Ovary (tissue), 3 donors: ENCODE measurements at regions not wholly inside any gene's neighbourhood (a gene's known extent, or its start where the extent isn't known, plus 50 kb on each side); places are given as distances from the start of the nearest gene placed in this dataset.

Experiments
- EP300 ChIP-seq: sonication (generic); formaldehyde crosslinking; IDR thresholded peaks from one replicate; pipeline ENCODE4 v1.6.1; 2017; ENCODE audit warnings: antibody characterized with exemption
- POLR2A ChIP-seq: fragments of 450-650 bp; IDR thresholded peaks from one replicate; pipeline ENCODE4 v1.6.1; 2017; ENCODE audit warnings: antibody characterized with exemption, mild to moderate bottlenecking, moderate library complexity
- TF ChIP-seq, protein P1 (sequence below), 3 donors: fragments of 450-650 bp in 2 of 3; fragments of 200-600 bp in 1 of 3; IDR thresholded peaks; one replicate each; pipeline versions ENCODE4 v1.5.1 to v1.8.0; 2016 to 2022; ENCODE audit warnings: antibody characterized with exemption in 3 of 3, mild to moderate bottlenecking in 1 of 3
- donor health status: DM: no; HTN: no; CAD: no.

DNA sequence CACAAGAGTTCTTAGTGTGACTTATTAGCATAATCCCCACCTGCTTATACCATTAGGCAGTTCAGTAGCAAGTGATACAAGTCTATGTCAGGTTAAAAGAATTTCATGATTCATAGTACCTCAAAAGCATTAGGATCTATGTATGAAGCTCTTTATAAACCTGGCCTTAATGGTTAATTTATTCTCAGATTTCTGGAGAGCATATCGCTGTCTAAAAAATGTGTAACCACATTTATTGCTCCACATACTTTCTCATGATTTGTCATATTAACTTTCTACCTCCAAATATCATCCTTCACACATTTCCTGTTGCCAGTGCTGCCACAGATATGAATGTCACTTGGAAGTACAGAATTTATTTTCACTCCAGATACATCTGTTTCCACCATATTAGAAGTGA is 332.8 kb upstream of the MAP2 start:
- TF ChIP-seq, protein P1, sequence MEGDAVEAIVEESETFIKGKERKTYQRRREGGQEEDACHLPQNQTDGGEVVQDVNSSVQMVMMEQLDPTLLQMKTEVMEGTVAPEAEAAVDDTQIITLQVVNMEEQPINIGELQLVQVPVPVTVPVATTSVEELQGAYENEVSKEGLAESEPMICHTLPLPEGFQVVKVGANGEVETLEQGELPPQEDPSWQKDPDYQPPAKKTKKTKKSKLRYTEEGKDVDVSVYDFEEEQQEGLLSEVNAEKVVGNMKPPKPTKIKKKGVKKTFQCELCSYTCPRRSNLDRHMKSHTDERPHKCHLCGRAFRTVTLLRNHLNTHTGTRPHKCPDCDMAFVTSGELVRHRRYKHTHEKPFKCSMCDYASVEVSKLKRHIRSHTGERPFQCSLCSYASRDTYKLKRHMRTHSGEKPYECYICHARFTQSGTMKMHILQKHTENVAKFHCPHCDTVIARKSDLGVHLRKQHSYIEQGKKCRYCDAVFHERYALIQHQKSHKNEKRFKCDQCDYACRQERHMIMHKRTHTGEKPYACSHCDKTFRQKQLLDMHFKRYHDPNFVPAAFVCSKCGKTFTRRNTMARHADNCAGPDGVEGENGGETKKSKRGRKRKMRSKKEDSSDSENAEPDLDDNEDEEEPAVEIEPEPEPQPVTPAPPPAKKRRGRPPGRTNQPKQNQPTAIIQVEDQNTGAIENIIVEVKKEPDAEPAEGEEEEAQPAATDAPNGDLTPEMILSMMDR (IDR thresholded peaks at IDR 0.05): no peak
- no peak for TF ChIP-seq POLR2A
- no peak for TF ChIP-seq EP300
